ENCODE measurements at regions not wholly inside any gene's neighbourhood (a gene's known extent, or its start where the extent isn't known, plus 50 kb on each side); places are given as distances from the start of the nearest gene placed in this dataset.

GRCh38 chr4:96063639-96064038, 223.7 kb downstream of the PDHA2 start:
- H3K4me3 ChIP-seq (ENCODE audit: low read depth, low read length): no peak overlapping the region
- TF ChIP-seq CTCF (IDR thresholded peaks at IDR 0.05; ENCODE audit: low read depth, low read length): no peak
- no peaks in the 10 kb centered on the region for H3K4me1 ChIP-seq
- no peaks in the 10 kb centered on the region for H3K9me3 ChIP-seq
- no peaks in the 10 kb centered on the region for H3K36me3 ChIP-seq
- no peak for DNase-seq
- no peaks in the 10 kb centered on the region for H3K27me3 ChIP-seq

GRCh38 chr4:96073461-96073860, 233.6 kb downstream of the PDHA2 start:
- H3K9me3 ChIP-seq: no peaks in the 10 kb centered on the region
- no peak for TF ChIP-seq CTCF (IDR thresholded peaks at IDR 0.05; ENCODE audit: low read depth, low read length)
- H3K4me3 ChIP-seq (ENCODE audit: low read depth, low read length): no peak overlapping the region
- no peaks in the 10 kb centered on the region for H3K4me1 ChIP-seq
- no peaks in the 10 kb centered on the region for H3K27me3 ChIP-seq
- DNase-seq: no peak
- H3K36me3 ChIP-seq: no peaks in the 10 kb centered on the region

GRCh38 chr4:96092151-96092705, 252.3 kb downstream of the PDHA2 start:
- Histone ChIP-seq H3K36me3 (no peaks in the 10 kb centered on the region), H3K9me3 (no peaks in the 10 kb centered on the region)
- DNase-seq: no peak

GRCh38 chr4:96093057-96093456, 253.2 kb downstream of the PDHA2 start:
- H3K36me3 ChIP-seq: no peaks in the 10 kb centered on the region
- H3K9me3 ChIP-seq: no peaks in the 10 kb centered on the region
- H3K4me3 ChIP-seq (ENCODE audit: low read depth, low read length): no peak overlapping the region
- no peaks in the 10 kb centered on the region for H3K27me3 ChIP-seq
- H3K4me1 ChIP-seq: no peaks in the 10 kb centered on the region
- TF ChIP-seq CTCF (IDR thresholded peaks at IDR 0.05; ENCODE audit: low read depth, low read length): no peak
- DNase-seq: no peak

More at GRCh38 chr4:96092151-96092705, 252.3 kb downstream of the PDHA2 start:
- no peak for TF ChIP-seq CTCF (IDR thresholded peaks at IDR 0.05; ENCODE audit: low read depth, low read length)
- H3K4me3 ChIP-seq (ENCODE audit: low read depth, low read length): no peak overlapping the region
- no peaks in the 10 kb centered on the region for H3K27me3 ChIP-seq
- no peaks in the 10 kb centered on the region for H3K4me1 ChIP-seq

- Histone ChIP-seq H3K9me3 (no peaks in the 10 kb centered on the region), H3K4me3 (ENCODE audit: low read depth, low read length) (no peak overlapping the region), H3K4me1 (no peaks in the 10 kb centered on the region), H3K36me3 (no peaks in the 10 kb centered on the region), H3K27me3 (no peaks in the 10 kb centered on the region)
- no peak for DNase-seq
- no peak for TF ChIP-seq CTCF (IDR thresholded peaks at IDR 0.05; ENCODE audit: low read depth, low read length)
These were observed 253.7 kb downstream of the PDHA2 start for GRCh38 chr4:96093563-96093962.

GRCh38 chr4:96094183-96094582, 254.3 kb downstream of the PDHA2 start:
- TF ChIP-seq CTCF (IDR thresholded peaks at IDR 0.05; ENCODE audit: low read depth, low read length): no peak
- Histone ChIP-seq H3K9me3 (no peaks in the 10 kb centered on the region), H3K4me1 (no peaks in the 10 kb centered on the region), H3K36me3 (no peaks in the 10 kb centered on the region), H3K27me3 (no peaks in the 10 kb centered on the region), H3K4me3 (ENCODE audit: low read depth, low read length) (no peak overlapping the region)
- no peak for DNase-seq

Measured in BE2C (cell line).